Esophagus muscularis mucosa (tissue), 4 donors: ENCODE measurements at regions not wholly inside any gene's neighbourhood (a gene's known extent, or its start where the extent isn't known, plus 50 kb on each side); places are given as distances from the start of the nearest gene placed in this dataset.
"Not testable (repeated sequence)": the region's sequence is repeated elsewhere in the genome, so short reads cannot be mapped to it uniquely, and the experiment has no call there.

Source experiments
- DNase-seq: peaks from one replicate; pipeline ENCODE4 v3.0.0-alpha.2; 2017; ENCODE audit errors: extremely low spot score
- H3K27ac ChIP-seq, 4 donors: fragments of 200-600 bp; sonication (generic); replicated peaks in 1 of 4; 1 replicate in 3 of 4; 2 replicates in 1 of 4; pipeline ENCODE4 v1.5.1; 2016 to 2019; ENCODE audit warnings: mild to moderate bottlenecking in 1 of 4
- H3K27me3 ChIP-seq, 4 donors: fragments of 200-600 bp; sonication (generic); one replicate each; pipeline versions ENCODE4 v1.5.1 to v1.6.0; 2016 to 2019
- H3K36me3 ChIP-seq, 4 donors: fragments of 200-600 bp; sonication (generic); one replicate each; pipeline ENCODE4 v1.5.1; 2016 to 2019
- H3K4me1 ChIP-seq, 4 donors: fragments of 200-600 bp; sonication (generic); one replicate each; pipeline ENCODE4 v1.5.1; 2016 to 2019
- H3K4me3 ChIP-seq, 4 donors: fragments of 200-600 bp; sonication (generic); 1 replicate in 2 of 4; 2 replicates in 2 of 4; pipeline ENCODE4 v1.5.1; 2016 to 2019; ENCODE audit warnings: mild to moderate bottlenecking in 4 of 4, moderate library complexity in 1 of 4
- H3K9me3 ChIP-seq, 4 donors: fragments of 200-600 bp; sonication (generic); 1 replicate in 3 of 4; 2 replicates in 1 of 4; pipeline ENCODE4 v1.5.1; 2016 to 2019
- EP300 ChIP-seq: sonication (generic); formaldehyde crosslinking; IDR thresholded peaks from one replicate; pipeline ENCODE4 v1.6.1; 2017; ENCODE audit warnings: antibody characterized with exemption
- POLR2A ChIP-seq: fragments of 450-650 bp; IDR thresholded peaks from one replicate; pipeline ENCODE4 v1.6.1; 2017; ENCODE audit warnings: antibody characterized with exemption, moderate library complexity, mild to moderate bottlenecking, low read depth
- POLR2AphosphoS5 ChIP-seq, 2 donors: sonication (generic); formaldehyde crosslinking; IDR thresholded peaks; one replicate each; pipeline ENCODE4 v1.6.1; 2017; ENCODE audit warnings: antibody characterized with exemption in 2 of 2
- WGBS: methylation state at CpG from one replicate; pipeline ENCODE4 v1.1.5; 2018; 5-methylcytosine and 5-hydroxymethylcytosine counted together
- intact Hi-C: fragments of 100-400 bp; cut with DNase I; formaldehyde crosslinking; loops from one replicate; pipeline ENCODE4 v1.15.1; 2023
- TF ChIP-seq, protein P1 (sequence below), 3 experiments: fragments of 200-600 bp in 2 of 3; fragments of 450-650 bp in 1 of 3; sonication (generic) in 2 of 3; IDR thresholded peaks; one replicate each; pipeline ENCODE4 v1.5.1; 2017 to 2019; ENCODE audit warnings: antibody characterized with exemption in 3 of 3, mild to moderate bottlenecking in 2 of 3, moderate library complexity in 1 of 3

DNA sequence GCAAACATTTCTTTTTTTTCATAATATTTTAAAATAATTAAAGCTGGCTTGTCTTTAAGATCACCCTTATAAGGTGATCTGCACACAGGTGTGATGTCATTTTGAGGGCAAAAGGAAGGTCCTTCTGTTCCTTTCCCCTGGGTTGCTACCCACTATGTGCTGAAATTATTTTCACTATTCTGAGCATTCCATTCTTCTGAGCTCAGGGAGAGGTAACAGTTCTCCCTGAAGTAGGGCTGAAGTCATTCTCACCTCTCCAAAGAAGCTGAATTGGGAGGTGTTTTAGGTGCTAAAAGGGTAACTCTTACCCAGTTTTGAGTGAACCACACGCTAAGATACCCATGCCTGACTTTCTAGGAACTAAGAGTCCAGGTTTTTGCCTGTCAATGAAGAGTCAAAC, 247.6 kb downstream of the SLC4A3 start:
- intact Hi-C loops: no loop called here
- 73% methylated on average over 1 of the region's 1 CpG for WGBS
- no peak for DNase-seq
- Histone ChIP-seq H3K9me3 (no peaks in the 10 kb centered on the region), H3K36me3 (no peaks in the 10 kb centered on the region), H3K4me3 (no peak overlapping the region), H3K27me3 (no peaks in the 10 kb centered on the region), H3K4me1 (no peaks in the 10 kb centered on the region), H3K27ac (no peak overlapping the region)
- no peak for TF ChIP-seq POLR2AphosphoS5 (IDR thresholded peaks at IDR 0.05)
- no peak for TF ChIP-seq EP300
- TF ChIP-seq, protein P1, sequence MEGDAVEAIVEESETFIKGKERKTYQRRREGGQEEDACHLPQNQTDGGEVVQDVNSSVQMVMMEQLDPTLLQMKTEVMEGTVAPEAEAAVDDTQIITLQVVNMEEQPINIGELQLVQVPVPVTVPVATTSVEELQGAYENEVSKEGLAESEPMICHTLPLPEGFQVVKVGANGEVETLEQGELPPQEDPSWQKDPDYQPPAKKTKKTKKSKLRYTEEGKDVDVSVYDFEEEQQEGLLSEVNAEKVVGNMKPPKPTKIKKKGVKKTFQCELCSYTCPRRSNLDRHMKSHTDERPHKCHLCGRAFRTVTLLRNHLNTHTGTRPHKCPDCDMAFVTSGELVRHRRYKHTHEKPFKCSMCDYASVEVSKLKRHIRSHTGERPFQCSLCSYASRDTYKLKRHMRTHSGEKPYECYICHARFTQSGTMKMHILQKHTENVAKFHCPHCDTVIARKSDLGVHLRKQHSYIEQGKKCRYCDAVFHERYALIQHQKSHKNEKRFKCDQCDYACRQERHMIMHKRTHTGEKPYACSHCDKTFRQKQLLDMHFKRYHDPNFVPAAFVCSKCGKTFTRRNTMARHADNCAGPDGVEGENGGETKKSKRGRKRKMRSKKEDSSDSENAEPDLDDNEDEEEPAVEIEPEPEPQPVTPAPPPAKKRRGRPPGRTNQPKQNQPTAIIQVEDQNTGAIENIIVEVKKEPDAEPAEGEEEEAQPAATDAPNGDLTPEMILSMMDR (IDR thresholded peaks at IDR 0.05): no peak
- no peak for TF ChIP-seq POLR2A

DNA sequence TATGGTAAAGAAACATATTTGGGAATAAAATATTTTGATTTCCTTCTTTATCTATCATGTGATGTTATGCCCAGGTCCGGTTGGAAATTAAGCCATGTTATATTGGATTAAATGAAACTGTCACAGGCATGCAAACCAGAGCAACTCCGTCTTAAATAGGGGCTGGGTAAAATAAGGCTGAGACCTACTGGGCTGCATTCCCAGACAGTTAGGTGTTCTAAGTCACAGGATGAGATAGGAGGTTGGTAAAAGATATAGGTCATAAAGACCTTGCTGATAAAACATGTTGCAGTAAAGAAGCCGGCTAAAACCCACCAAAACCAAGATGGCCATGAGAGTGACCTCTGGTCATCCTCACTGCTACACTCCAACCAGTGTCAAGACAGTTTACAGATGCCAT, 248.6 kb downstream of the SLC4A3 start:
- intact Hi-C loops, H3K9me3 ChIP-seq, DNase-seq, H3K4me1 ChIP-seq, H3K4me3 ChIP-seq, H3K36me3 ChIP-seq, H3K27ac ChIP-seq, H3K27me3 ChIP-seq: not testable (repeated sequence)
- 59% methylated on average over 3 of the region's 3 CpGs for WGBS

DNA sequence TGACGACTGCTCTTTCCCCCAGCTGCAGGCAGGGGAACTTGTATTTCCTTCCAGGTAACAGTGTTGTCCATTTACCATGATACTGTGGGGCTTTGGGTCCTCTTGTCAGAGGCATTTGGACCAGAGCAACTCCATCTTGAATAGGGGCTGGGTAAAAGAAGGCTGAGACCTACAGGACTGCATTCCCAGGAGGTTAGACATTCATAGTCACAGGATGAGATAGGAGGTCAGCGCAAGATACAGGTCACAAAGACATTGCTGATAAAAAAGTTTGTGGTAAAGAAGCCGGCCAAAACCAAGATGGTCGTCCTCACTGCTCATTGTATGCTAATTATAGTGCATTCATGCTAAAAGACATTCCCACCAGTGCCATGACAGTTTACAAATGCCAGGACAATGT, 249.5 kb downstream of the SLC4A3 start:
- 94% methylated on average over 4 of the region's 4 CpGs for WGBS
- TF ChIP-seq EP300: no peak
- no peak for TF ChIP-seq POLR2A
- no peak for TF ChIP-seq POLR2AphosphoS5 (IDR thresholded peaks at IDR 0.05)
- TF ChIP-seq, protein P1 (IDR thresholded peaks at IDR 0.05): no peak
- Histone ChIP-seq H3K9me3 (no peaks in the 10 kb centered on the region), H3K4me1 (no peaks in the 10 kb centered on the region), H3K4me3 (no peak overlapping the region), H3K36me3 (no peaks in the 10 kb centered on the region), H3K27me3 (no peaks in the 10 kb centered on the region), H3K27ac (no peak overlapping the region)
- intact Hi-C loops: no loop called here
- DNase-seq: no peak

DNA sequence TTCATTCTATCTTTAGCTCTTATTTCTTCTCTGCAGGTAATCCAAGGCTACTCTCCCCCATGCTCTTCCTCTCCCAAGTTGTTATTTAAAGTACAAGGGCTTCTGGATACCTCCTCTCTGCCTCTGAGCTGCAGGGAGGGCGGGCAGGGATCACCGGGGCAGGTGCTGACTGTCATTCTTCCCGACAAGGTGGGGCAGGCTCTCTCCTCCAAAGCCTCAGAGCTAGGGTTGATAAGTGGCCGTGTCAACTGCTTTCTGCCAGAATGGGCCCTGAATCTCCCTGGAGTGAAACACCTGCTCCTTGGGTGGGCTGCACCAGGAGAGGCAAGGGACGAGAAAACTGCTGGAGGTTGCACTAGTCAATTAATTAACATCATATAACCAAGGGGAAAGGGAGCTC, 250.3 kb downstream of the SLC4A3 start:
- H3K27ac ChIP-seq: no peak overlapping the region
- TF ChIP-seq POLR2A: no peak
- no peak for TF ChIP-seq EP300
- TF ChIP-seq, protein P1 (IDR thresholded peaks at IDR 0.05): no peak
- no peak for TF ChIP-seq POLR2AphosphoS5 (IDR thresholded peaks at IDR 0.05)
- intact Hi-C loops: no loop called here
- H3K36me3 ChIP-seq: no peaks in the 10 kb centered on the region
- no peak for DNase-seq
- WGBS: 54% methylated on average over 3 of the region's 5 CpGs
- H3K4me3 ChIP-seq: no peak overlapping the region
- H3K27me3 ChIP-seq: no peaks in the 10 kb centered on the region
- no peaks in the 10 kb centered on the region for H3K4me1 ChIP-seq
- H3K9me3 ChIP-seq: no peaks in the 10 kb centered on the region

DNA sequence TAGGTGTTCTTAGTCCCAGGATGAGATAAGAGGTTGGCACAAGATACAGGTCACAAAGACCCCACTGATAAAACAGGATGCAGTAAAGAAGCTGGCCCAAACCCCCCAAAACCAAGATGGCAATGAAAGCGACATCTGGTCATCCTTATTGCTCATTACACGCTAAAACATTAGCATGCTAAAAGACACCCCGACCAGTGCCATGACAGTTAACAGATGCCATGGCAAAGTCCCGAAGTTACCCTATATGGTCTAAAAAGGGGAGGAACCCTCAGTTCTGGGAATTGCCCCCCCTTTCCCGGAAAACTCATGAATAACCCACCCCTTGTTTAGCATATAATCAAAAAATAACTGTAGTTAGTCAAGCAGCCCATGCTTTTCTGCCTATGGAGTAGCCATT, 251.1 kb downstream of the SLC4A3 start:
- Histone ChIP-seq H3K27me3 (no peaks in the 10 kb centered on the region), H3K4me3 (no peak overlapping the region), H3K9me3 (no peaks in the 10 kb centered on the region), H3K36me3 (no peaks in the 10 kb centered on the region), H3K4me1 (no peaks in the 10 kb centered on the region), H3K27ac (no peak overlapping the region)
- no peak for DNase-seq
- TF ChIP-seq EP300 (no peak), POLR2A (no peak)
- TF ChIP-seq, protein P1 (IDR thresholded peaks at IDR 0.05): no peak
- intact Hi-C loops: no loop called here
- WGBS: 87% methylated on average over 5 of the region's 5 CpGs
